HEK293 (cell line): ENCODE measurements at regions not wholly inside any gene's neighbourhood (a gene's known extent, or its start where the extent isn't known, plus 50 kb on each side); places are given as distances from the start of the nearest gene placed in this dataset.

Experiments
- CTCF ChIA-PET: fragments of 350-600 bp; formaldehyde crosslinking; extraction: SDS; loops from one replicate; lab custom pipeline; 2021; ENCODE audit warnings: antibody characterized with exemption; lab: Yijun Ruan, JAX
- POLR2A ChIA-PET: fragments of 300-600 bp; formaldehyde crosslinking; extraction: SDS; loops from one replicate; lab custom pipeline; 2020; ENCODE audit warnings: antibody characterized with exemption, inconsistent platforms; lab: Yijun Ruan, JAX
- H3K27ac ChIP-seq: fragments of 200-500 bp; sonication (Bioruptor generic); 2 replicates; pipeline ENCODE4 v1.5.1; 2014; ENCODE audit warnings: low read depth, low read length, control low read depth, inconsistent platforms; ENCODE audit errors: extremely low read depth
- H3K36me3 ChIP-seq, 2 experiments: fragments of 200-500 bp in 1 of 2; sonication (Bioruptor generic) in 1 of 2; 1 replicate in 1 of 2; 2 replicates in 1 of 2; pipeline ENCODE4 v1.5.1; 2014 to 2017; ENCODE audit warnings: inconsistent platforms in 2 of 2, low read length in 2 of 2; ENCODE audit not compliant: control insufficient read depth in 2 of 2, insufficient read depth in 1 of 2
- H3K4me1 ChIP-seq: fragments of 200-500 bp; sonication (Bioruptor generic); 2 replicates; pipeline ENCODE4 v1.5.1; 2014; ENCODE audit warnings: mild to moderate bottlenecking, low read length, inconsistent platforms; ENCODE audit not compliant: control insufficient read depth, insufficient read depth
- H3K4me3 ChIP-seq: 2 replicates; pipeline ENCODE4 v1.5.1; 2011; ENCODE audit warnings: low read depth, mild to moderate bottlenecking, control low read depth, low read length, moderate library complexity
- H3K9me3 ChIP-seq: fragments of 200-500 bp; sonication (Bioruptor generic); 2 replicates; pipeline ENCODE4 v1.5.1; 2014; ENCODE audit warnings: low read depth, low read length, inconsistent platforms; ENCODE audit not compliant: control insufficient read depth, insufficient read depth
- GLIS1 ChIP-seq: fragments of 450-650 bp; formaldehyde crosslinking; IDR thresholded peaks from 2 replicates; pipeline ENCODE4 v1.5.1; 2016; ENCODE audit warnings: missing biosample characterization, missing genetic modification characterization
- OVOL3 ChIP-seq: fragments of 450-650 bp; formaldehyde crosslinking; IDR thresholded peaks from 2 replicates; pipeline ENCODE4 v1.5.1; 2016; ENCODE audit warnings: missing biosample characterization, missing genetic modification characterization
- PRDM1 ChIP-seq: fragments of 450-650 bp; formaldehyde crosslinking; IDR thresholded peaks from 2 replicates; pipeline ENCODE4; 2016; ENCODE audit warnings: missing biosample characterization, missing genetic modification characterization
- SCRT2 ChIP-seq: fragments of 450-650 bp; formaldehyde crosslinking; IDR thresholded peaks from 2 replicates; pipeline ENCODE4 v1.5.1; 2016; ENCODE audit warnings: missing biosample characterization, missing genetic modification characterization
- SP7 ChIP-seq: fragments of 450-650 bp; formaldehyde crosslinking; IDR thresholded peaks from 2 replicates; pipeline ENCODE4 v1.5.1; 2016; ENCODE audit warnings: missing biosample characterization, missing genetic modification characterization
- TCF7L2 ChIP-seq: IDR thresholded peaks from 2 replicates; pipeline ENCODE4 v1.6.1; 2011; ENCODE audit warnings: low read depth, mild to moderate bottlenecking, inconsistent platforms, low read length, moderate library complexity, borderline replicate concordance
- ZBTB11 ChIP-seq: fragments of 450-650 bp; formaldehyde crosslinking; conservative IDR thresholded peaks from 2 replicates; pipeline ENCODE4 v1.5.1; 2016; ENCODE audit warnings: low read depth, missing biosample characterization, missing genetic modification characterization
- ZBTB20 ChIP-seq: fragments of 450-650 bp; formaldehyde crosslinking; IDR thresholded peaks from 2 replicates; pipeline ENCODE4 v1.5.1; 2016; ENCODE audit warnings: missing biosample characterization, missing genetic modification characterization
- ZNF140 ChIP-seq: fragments of 450-650 bp; formaldehyde crosslinking; IDR thresholded peaks from 2 replicates; pipeline ENCODE4 v1.5.1; 2016; ENCODE audit warnings: missing biosample characterization, missing genetic modification characterization
- ZNF169 ChIP-seq: fragments of 450-650 bp; formaldehyde crosslinking; IDR thresholded peaks from 2 replicates; pipeline ENCODE4 v1.5.1; 2016; ENCODE audit warnings: missing biosample characterization, missing genetic modification characterization
- ZNF311 ChIP-seq: fragments of 450-650 bp; formaldehyde crosslinking; IDR thresholded peaks from 2 replicates; pipeline ENCODE4 v1.5.1; 2017; ENCODE audit warnings: missing biosample characterization, missing genetic modification characterization, borderline replicate concordance
- ZNF324 ChIP-seq: fragments of 450-650 bp; formaldehyde crosslinking; IDR thresholded peaks from 2 replicates; pipeline ENCODE4 v1.5.1; 2016; ENCODE audit warnings: missing biosample characterization, missing genetic modification characterization
- ZNF335 ChIP-seq: fragments of 450-650 bp; formaldehyde crosslinking; conservative IDR thresholded peaks from 2 replicates; pipeline ENCODE4 v1.5.1; 2016; ENCODE audit warnings: missing biosample characterization, missing genetic modification characterization
- ZNF37A ChIP-seq: fragments of 450-650 bp; IDR thresholded peaks from 2 replicates; pipeline ENCODE4 v1.5.1; 2018; ENCODE audit warnings: missing biosample characterization, missing genetic modification characterization
- ZNF423 ChIP-seq: fragments of 450-650 bp; formaldehyde crosslinking; IDR thresholded peaks from 2 replicates; pipeline ENCODE4 v1.5.1; 2016; ENCODE audit warnings: missing biosample characterization, missing genetic modification characterization
- ZNF426 ChIP-seq: fragments of 450-650 bp; formaldehyde crosslinking; IDR thresholded peaks from 2 replicates; pipeline ENCODE4 v1.5.1; 2017; ENCODE audit warnings: missing biosample characterization, missing genetic modification characterization, mild to moderate bottlenecking, inconsistent platforms, moderate library complexity
- ZNF473 ChIP-seq: fragments of 450-650 bp; formaldehyde crosslinking; IDR thresholded peaks from 2 replicates; pipeline ENCODE4 v1.5.1; 2017; ENCODE audit warnings: missing biosample characterization, missing genetic modification characterization
- ZNF560 ChIP-seq: fragments of 450-650 bp; formaldehyde crosslinking; IDR thresholded peaks from 2 replicates; pipeline ENCODE4 v1.5.1; 2017; ENCODE audit warnings: missing biosample characterization, missing genetic modification characterization, borderline replicate concordance
- ZNF585B ChIP-seq: fragments of 450-650 bp; formaldehyde crosslinking; IDR thresholded peaks from 2 replicates; pipeline ENCODE4 v1.5.1; 2016; ENCODE audit warnings: missing biosample characterization, missing genetic modification characterization
- ZNF623 ChIP-seq: fragments of 450-650 bp; formaldehyde crosslinking; IDR thresholded peaks from 2 replicates; pipeline ENCODE4 v1.5.1; 2016; ENCODE audit warnings: missing biosample characterization, missing genetic modification characterization
- ZNF629 ChIP-seq: fragments of 450-650 bp; formaldehyde crosslinking; IDR thresholded peaks from 2 replicates; pipeline ENCODE4 v1.5.1; 2017; ENCODE audit warnings: missing biosample characterization, missing genetic modification characterization
- ZNF639 ChIP-seq: fragments of 450-650 bp; formaldehyde crosslinking; IDR thresholded peaks from 2 replicates; pipeline ENCODE4 v1.5.1; 2016; ENCODE audit warnings: missing biosample characterization, missing genetic modification characterization
- ZNF660 ChIP-seq: fragments of 450-650 bp; IDR thresholded peaks from 2 replicates; pipeline ENCODE4 v1.5.1; 2018; ENCODE audit warnings: missing biosample characterization, mild to moderate bottlenecking, missing genetic modification characterization
- TF ChIP-seq, protein P1 (sequence below): fragments of 450-650 bp; formaldehyde crosslinking; IDR thresholded peaks from 2 replicates; pipeline ENCODE4 v1.5.1; 2016; ENCODE audit warnings: missing biosample characterization, missing genetic modification characterization, borderline replicate concordance

DNA sequence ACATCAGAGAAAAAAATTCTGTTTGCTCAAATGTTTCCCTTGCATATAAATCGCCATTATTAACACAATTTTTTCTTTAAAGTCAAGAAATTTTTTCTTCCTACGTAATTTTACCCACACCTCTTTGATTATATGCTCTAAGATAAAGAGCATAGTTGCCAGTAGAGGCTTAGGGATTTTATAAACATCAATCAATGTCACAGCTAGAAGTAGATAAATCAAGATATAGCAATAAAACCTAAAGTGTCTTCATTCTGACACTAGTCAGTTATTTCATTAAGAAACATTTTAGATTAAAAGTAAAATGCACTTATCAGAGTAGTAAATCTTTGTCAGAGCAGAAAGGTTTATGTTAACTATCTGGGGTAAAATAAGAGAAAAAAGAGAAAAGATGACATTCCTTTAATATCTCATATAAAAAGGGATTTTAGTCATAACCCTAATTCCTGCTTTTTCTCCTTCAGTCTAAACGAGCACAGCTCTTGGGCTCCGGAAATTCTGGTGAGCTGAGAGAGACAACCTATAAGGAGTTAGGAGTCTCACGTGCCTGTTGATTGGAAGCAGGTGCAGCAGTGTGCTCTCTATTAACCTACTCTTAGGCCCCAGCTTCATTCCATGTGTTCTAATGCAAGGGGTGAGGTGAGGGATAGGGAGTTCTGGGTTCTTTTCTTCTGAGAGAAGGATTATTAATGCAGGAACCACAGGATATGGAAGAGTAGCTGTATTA is 172.4 kb upstream of the GULP1 start:
- POLR2A ChIA-PET, result no interaction called here
- no peak for TF ChIP-seq OVOL3 (tag by site-specific recombination)
- 0 out of 2 replicates have a peak, but pooled peaks have one; percentile 23 for TF ChIP-seq ZNF335 (tag by site-specific recombination)
- no peaks in the 10 kb centered on the region for H3K4me1 ChIP-seq
- H3K9me3 ChIP-seq, result no peaks in the 10 kb centered on the region
- H3K4me3 ChIP-seq, result no peak overlapping the region
- H3K36me3 ChIP-seq, result no peaks in the 10 kb centered on the region
- CTCF ChIA-PET, result no interaction called here
- H3K27ac ChIP-seq, result no peak overlapping the region

- no peaks in the 10 kb centered on the region for H3K4me1 ChIP-seq
- no peaks in the 10 kb centered on the region for H3K9me3 ChIP-seq
- TF ChIP-seq ZNF623 (no peak), ZNF169 (no peak), ZNF639 (no peak), ZNF560 (tag by site-specific recombination) (no peak), ZNF426 (no peak), GLIS1 (tag by site-specific recombination) (no peak), ZBTB20 (tag by site-specific recombination) (no peak), SCRT2 (tag by site-specific recombination) (no peak), ZNF324 (tag by site-specific recombination) (no peak)
- TF ChIP-seq, protein P1, sequence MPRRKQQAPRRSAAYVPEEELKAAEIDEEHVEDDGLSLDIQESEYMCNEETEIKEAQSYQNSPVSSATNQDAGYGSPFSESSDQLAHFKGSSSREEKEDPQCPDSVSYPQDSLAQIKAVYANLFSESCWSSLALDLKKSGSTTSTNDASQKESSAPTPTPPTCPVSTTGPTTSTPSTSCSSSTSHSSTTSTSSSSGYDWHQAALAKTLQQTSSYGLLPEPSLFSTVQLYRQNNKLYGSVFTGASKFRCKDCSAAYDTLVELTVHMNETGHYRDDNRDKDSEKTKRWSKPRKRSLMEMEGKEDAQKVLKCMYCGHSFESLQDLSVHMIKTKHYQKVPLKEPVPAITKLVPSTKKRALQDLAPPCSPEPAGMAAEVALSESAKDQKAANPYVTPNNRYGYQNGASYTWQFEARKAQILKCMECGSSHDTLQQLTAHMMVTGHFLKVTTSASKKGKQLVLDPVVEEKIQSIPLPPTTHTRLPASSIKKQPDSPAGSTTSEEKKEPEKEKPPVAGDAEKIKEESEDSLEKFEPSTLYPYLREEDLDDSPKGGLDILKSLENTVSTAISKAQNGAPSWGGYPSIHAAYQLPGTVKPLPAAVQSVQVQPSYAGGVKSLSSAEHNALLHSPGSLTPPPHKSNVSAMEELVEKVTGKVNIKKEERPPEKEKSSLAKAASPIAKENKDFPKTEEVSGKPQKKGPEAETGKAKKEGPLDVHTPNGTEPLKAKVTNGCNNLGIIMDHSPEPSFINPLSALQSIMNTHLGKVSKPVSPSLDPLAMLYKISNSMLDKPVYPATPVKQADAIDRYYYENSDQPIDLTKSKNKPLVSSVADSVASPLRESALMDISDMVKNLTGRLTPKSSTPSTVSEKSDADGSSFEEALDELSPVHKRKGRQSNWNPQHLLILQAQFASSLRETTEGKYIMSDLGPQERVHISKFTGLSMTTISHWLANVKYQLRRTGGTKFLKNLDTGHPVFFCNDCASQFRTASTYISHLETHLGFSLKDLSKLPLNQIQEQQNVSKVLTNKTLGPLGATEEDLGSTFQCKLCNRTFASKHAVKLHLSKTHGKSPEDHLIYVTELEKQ (tag by site-specific recombination), result no peak
- H3K4me3 ChIP-seq, result no peak overlapping the region
- ChIA-PET POLR2A (no interaction called here), CTCF (interaction anchor here (0.6 kb wide), 1 partner anchor 1129 kb away, joined by 6 read pairs; no protein-coding TSS in a partner anchor)
- H3K27ac ChIP-seq, result no peak overlapping the region
- no peaks in the 10 kb centered on the region for H3K36me3 ChIP-seq
These were observed 168.7 kb upstream of the GULP1 start for GRCh38 chr2:188122985-188123384.

GRCh38 chr2:188129677-188130076 is 162.0 kb upstream of the GULP1 start:
- no peak overlapping the region for H3K27ac ChIP-seq
- H3K4me3 ChIP-seq, result no peak overlapping the region
- no peaks in the 10 kb centered on the region for H3K9me3 ChIP-seq
- peaks cover 3% of the 10 kb centered on the region for H3K4me1 ChIP-seq
- ChIA-PET POLR2A (no interaction called here), CTCF (no interaction called here)
- no peaks in the 10 kb centered on the region for H3K36me3 ChIP-seq
- no peak for TF ChIP-seq ZBTB11 (tag by site-specific recombination)
- TF ChIP-seq ZNF585B, result no peak
- no peak for TF ChIP-seq PRDM1 (tag by site-specific recombination)
- no peak for TF ChIP-seq ZNF473 (tag by site-specific recombination)
- TF ChIP-seq ZNF37A (tag by site-specific recombination), result no peak
- no peak for TF ChIP-seq TCF7L2
- no peak for TF ChIP-seq ZNF423
- no peak for TF ChIP-seq SP7 (tag by site-specific recombination)
- TF ChIP-seq ZNF311, result no peak
- TF ChIP-seq ZNF629 (tag by site-specific recombination), result no peak
- TF ChIP-seq ZNF140, result no peak
- TF ChIP-seq ZNF660 (tag by site-specific recombination), result no peak
